Loucy (cell line): ENCODE measurements at regions not wholly inside any gene's neighbourhood (a gene's known extent, or its start where the extent isn't known, plus 50 kb on each side); places are given as distances from the start of the nearest gene placed in this dataset.

Source experiments
- EZH2phosphoT487 ChIP-seq: fragments of 200-600 bp; IDR thresholded peaks from 2 replicates; pipeline ENCODE4 v1.6.1; 2018; ENCODE audit warnings: antibody characterized with exemption, mild to moderate bottlenecking, moderate library complexity, borderline replicate concordance
- TF ChIP-seq, protein P1 (sequence below): fragments of 200-600 bp; sonication (generic); conservative IDR thresholded peaks from 2 replicates; pipeline ENCODE4 v1.5.1; 2014; ENCODE audit warnings: mild to moderate bottlenecking, antibody characterized with exemption, low read length

DNA sequence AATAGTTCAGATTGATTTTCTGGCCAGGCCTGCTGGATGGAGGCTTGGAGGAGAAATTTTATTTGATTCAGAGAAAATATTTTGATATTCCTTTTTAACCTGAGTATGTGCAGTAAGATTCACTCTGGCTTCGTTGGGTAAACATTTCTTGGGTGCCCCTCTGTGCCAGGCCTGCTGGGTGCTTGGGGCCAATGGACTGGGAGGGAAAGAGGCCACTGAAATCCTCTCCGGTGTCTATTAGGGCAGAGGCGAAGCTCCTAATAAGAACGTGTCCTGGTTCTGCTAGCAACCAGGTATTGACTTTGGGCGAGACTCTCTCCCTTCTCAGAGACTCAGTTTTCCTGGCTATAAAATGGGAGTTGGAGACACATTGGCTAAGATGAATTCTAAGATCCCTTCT, 122.5 kb downstream of the CYLD start:
- TF ChIP-seq, protein P1, sequence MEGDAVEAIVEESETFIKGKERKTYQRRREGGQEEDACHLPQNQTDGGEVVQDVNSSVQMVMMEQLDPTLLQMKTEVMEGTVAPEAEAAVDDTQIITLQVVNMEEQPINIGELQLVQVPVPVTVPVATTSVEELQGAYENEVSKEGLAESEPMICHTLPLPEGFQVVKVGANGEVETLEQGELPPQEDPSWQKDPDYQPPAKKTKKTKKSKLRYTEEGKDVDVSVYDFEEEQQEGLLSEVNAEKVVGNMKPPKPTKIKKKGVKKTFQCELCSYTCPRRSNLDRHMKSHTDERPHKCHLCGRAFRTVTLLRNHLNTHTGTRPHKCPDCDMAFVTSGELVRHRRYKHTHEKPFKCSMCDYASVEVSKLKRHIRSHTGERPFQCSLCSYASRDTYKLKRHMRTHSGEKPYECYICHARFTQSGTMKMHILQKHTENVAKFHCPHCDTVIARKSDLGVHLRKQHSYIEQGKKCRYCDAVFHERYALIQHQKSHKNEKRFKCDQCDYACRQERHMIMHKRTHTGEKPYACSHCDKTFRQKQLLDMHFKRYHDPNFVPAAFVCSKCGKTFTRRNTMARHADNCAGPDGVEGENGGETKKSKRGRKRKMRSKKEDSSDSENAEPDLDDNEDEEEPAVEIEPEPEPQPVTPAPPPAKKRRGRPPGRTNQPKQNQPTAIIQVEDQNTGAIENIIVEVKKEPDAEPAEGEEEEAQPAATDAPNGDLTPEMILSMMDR = no peak
- TF ChIP-seq EZH2phosphoT487 = no peak
